Glutamatergic neuron (in vitro differentiated cells): ENCODE measurements at regions not wholly inside any gene's neighbourhood (a gene's known extent, or its start where the extent isn't known, plus 50 kb on each side); places are given as distances from the start of the nearest gene placed in this dataset.

Experiments used
- DNase-seq: peaks from one replicate; pipeline ENCODE4 v3.0.0; 2022
- H3K27ac Mint-ChIP-seq: one replicate; pipeline ENCODE4 v1.8.0; 2020; ENCODE audit warnings: mild to moderate bottlenecking, mixed read lengths, inconsistent platforms; ENCODE audit not compliant: unreplicated experiment
- H3K27me3 Mint-ChIP-seq: one replicate; pipeline ENCODE4 v1.8.0; 2020; ENCODE audit warnings: mild to moderate bottlenecking, moderate library complexity, mixed read lengths, inconsistent platforms; ENCODE audit not compliant: unreplicated experiment
- H3K36me3 Mint-ChIP-seq: one replicate; pipeline ENCODE4 v1.8.0; 2020; ENCODE audit warnings: mild to moderate bottlenecking, mixed read lengths, inconsistent platforms; ENCODE audit not compliant: unreplicated experiment
- H3K4me1 Mint-ChIP-seq: one replicate; pipeline ENCODE4 v1.8.0; 2020; ENCODE audit warnings: mild to moderate bottlenecking, low read depth, mixed read lengths, inconsistent platforms; ENCODE audit not compliant: unreplicated experiment
- H3K4me3 Mint-ChIP-seq: one replicate; pipeline ENCODE4 v1.8.0; 2020; ENCODE audit warnings: mild to moderate bottlenecking, mixed read lengths, inconsistent platforms; ENCODE audit not compliant: unreplicated experiment
- H3K9me3 Mint-ChIP-seq: one replicate; pipeline ENCODE4 v1.8.0; 2020; ENCODE audit warnings: mild to moderate bottlenecking, moderate library complexity, mixed read lengths, inconsistent platforms; ENCODE audit not compliant: unreplicated experiment
- TF ChIP-seq, protein P1 (sequence below): fragments of 200-600 bp; sonication (generic); IDR thresholded peaks from one replicate; pipeline ENCODE4 v1.5.0; 2021; ENCODE audit not compliant: partially characterized antibody, unreplicated experiment

DNA sequence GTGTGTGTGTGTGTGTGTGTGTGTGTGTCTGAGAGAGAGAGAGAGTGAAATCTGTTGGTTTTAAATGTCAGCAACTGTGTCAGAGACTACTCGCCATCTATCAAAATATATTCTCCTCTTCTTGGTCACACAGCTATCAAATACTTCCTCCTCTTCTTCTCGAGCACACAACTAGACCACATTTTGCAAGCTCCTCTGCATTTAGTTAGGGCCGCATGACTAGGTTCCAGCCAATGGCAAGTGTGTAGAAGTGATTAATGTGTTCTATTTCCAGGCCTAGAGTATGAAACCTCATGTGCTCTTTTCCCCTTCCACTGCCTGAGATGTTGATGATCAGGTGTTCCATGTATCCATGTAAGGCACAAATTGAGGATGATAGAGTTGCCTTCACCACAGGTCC lies 278.5 kb upstream of the MARCKS start:
- no peak for DNase-seq
- H3K4me3 Mint-ChIP-seq, result no peak overlapping the region
- TF ChIP-seq, protein P1, sequence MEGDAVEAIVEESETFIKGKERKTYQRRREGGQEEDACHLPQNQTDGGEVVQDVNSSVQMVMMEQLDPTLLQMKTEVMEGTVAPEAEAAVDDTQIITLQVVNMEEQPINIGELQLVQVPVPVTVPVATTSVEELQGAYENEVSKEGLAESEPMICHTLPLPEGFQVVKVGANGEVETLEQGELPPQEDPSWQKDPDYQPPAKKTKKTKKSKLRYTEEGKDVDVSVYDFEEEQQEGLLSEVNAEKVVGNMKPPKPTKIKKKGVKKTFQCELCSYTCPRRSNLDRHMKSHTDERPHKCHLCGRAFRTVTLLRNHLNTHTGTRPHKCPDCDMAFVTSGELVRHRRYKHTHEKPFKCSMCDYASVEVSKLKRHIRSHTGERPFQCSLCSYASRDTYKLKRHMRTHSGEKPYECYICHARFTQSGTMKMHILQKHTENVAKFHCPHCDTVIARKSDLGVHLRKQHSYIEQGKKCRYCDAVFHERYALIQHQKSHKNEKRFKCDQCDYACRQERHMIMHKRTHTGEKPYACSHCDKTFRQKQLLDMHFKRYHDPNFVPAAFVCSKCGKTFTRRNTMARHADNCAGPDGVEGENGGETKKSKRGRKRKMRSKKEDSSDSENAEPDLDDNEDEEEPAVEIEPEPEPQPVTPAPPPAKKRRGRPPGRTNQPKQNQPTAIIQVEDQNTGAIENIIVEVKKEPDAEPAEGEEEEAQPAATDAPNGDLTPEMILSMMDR, result no peak
- peaks cover 1% of the 10 kb centered on the region for H3K27me3 Mint-ChIP-seq
- H3K36me3 Mint-ChIP-seq, result peaks cover under 1% of the 10 kb centered on the region
- no peak overlapping the region for H3K27ac Mint-ChIP-seq
- H3K4me1 Mint-ChIP-seq, result no peaks in the 10 kb centered on the region
- H3K9me3 Mint-ChIP-seq, result peaks cover 2% of the 10 kb centered on the region

DNA sequence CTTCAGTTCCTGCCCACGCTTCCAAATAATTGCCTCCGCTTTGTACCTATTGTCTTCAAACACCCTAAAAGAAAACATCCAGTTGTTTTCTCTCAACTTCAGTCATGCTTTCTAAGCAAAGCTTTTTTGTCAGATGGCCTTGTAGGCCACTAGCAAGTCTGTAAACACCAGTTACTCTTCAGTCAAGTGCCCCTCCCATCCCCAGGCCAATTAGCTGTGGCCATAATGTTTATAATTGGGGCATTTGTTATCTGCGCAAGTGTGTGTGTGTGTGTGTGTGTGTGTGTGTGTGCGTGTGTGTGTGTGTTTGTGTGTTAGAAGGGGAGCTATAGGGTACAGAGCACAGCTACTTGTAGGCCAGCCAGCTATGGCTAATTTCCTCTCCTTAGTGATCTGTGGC lies 272.4 kb upstream of the MARCKS start:
- peaks cover 3% of the 10 kb centered on the region for H3K9me3 Mint-ChIP-seq
- H3K27ac Mint-ChIP-seq, result no peak overlapping the region
- no peaks in the 10 kb centered on the region for H3K27me3 Mint-ChIP-seq
- TF ChIP-seq, protein P1, result no peak
- no peak overlapping the region for H3K4me3 Mint-ChIP-seq
- peaks cover 9% of the 10 kb centered on the region for H3K4me1 Mint-ChIP-seq
- DNase-seq, result no peak
- no peaks in the 10 kb centered on the region for H3K36me3 Mint-ChIP-seq

DNA sequence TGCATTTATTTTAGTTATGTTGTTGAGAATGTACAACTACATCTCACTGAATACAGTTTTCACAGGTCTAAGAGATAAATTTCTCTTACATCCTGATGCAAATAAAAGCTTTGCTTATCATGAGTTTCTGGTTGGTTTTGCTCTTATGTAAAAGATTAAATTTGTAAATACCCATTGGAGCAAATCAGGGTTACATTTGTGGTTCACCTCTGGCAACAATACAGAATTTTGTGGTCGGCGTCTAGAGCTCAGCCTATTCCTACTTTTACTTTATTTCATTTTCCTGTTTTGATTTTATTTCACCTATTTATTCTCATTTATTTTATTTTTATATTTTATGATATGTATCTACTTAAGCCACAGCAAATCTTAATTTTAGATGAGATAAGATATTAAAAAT lies 271.9 kb upstream of the MARCKS start:
- Mint-ChIP-seq H3K4me1 (peaks cover 9% of the 10 kb centered on the region), H3K4me3 (no peak overlapping the region), H3K27ac (no peak overlapping the region), H3K9me3 (peaks cover 3% of the 10 kb centered on the region), H3K27me3 (no peaks in the 10 kb centered on the region), H3K36me3 (no peaks in the 10 kb centered on the region)
- TF ChIP-seq, protein P1, result no peak
- no peak for DNase-seq

DNA sequence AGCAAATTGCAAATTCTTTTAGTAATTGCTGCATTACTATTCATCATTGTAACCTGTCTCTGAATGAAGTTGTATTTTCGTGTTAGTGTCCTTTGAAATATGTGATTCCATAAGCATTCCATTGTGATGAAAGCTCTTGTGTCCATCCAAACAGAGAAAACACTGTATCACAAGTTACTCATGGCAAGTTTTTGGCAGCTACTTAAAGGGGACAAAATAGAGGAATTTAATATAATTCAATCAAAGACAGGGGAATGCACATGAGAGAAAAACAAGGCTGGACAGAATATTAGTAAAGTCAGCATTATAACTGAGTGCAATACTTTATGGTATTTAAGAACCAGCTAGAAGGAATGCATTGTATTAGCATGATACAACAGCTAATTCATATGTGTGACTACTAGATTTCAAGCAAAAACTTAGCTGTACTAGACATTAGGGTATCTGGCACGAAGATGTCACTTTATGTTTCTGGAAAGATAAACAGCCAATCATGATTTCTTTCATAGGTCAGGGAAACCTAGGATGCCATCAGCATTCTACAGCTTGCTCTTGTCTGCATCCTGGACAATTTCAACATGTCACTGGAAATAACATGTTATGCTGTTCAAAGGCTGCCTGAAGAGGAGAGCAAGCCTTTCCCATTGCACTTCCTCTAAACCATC lies 270.6 kb upstream of the MARCKS start:
- H3K9me3 Mint-ChIP-seq, result peaks cover 3% of the 10 kb centered on the region
- peaks cover 9% of the 10 kb centered on the region for H3K4me1 Mint-ChIP-seq
- TF ChIP-seq, protein P1, result no peak
- no peaks in the 10 kb centered on the region for H3K27me3 Mint-ChIP-seq
- H3K27ac Mint-ChIP-seq, result peak overlapping the region; percentile 67
- H3K36me3 Mint-ChIP-seq, result no peaks in the 10 kb centered on the region
- no peak for DNase-seq
- H3K4me3 Mint-ChIP-seq, result peak overlapping the region; percentile 36

DNA sequence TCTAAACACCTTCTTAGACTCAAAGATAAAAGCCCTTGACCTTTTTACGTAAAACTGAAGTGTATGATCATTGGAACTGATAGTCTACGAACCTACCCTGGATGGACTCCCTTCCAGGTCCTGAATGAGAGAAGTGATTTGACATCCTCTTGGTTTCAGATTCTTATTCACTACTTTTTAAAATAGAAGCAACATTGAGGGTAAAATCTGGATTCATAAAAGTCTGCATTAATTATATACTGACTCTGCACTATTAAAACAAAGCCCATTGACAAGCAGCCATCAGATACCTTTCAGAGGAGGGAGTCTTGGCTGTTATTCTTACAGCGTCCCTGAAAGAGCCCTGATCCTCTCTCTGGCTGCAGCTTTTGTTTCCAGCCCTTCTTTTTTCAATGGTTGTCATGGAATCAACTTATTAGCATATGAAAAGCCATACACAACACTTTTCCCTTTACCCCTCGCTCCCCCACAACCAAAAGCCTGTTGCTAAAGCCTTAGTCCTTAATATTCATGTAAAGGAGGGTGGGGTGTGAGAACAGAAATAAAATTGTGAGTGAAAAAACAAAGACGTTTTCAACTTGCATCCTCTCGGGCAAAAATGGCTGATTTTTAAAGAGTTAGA lies 270.0 kb upstream of the MARCKS start:
- TF ChIP-seq, protein P1, result no peak
- Mint-ChIP-seq H3K27ac (peak overlapping the region; percentile 67), H3K4me3 (peak overlapping the region; percentile 36), H3K9me3 (peaks cover 3% of the 10 kb centered on the region), H3K4me1 (peaks cover 13% of the 10 kb centered on the region), H3K27me3 (no peaks in the 10 kb centered on the region), H3K36me3 (no peaks in the 10 kb centered on the region)
- DNase-seq, result no peak
